ENCODE measurements at regions not wholly inside any gene's neighbourhood (a gene's known extent, or its start where the extent isn't known, plus 50 kb on each side); places are given as distances from the start of the nearest gene placed in this dataset.

DNA sequence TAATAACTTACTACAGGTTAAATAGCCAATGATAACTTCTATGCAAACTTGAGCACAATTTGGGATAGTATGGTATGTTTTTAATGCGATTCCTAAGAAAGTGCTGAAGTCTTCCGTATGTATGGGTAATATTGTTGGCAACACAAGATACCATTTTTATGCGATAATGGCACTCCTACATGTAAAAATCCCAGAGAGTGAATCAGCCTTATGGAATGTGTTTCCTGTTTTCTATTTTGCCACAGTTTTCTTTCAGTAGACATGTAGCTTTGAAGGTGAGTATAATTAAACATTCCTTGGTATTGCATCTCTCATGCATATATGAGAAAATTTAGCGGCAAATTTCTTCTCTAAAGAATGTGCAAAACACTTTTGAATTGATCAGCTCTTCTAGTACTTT lies 396.8 kb upstream of the AZI2 start:
- TF ChIP-seq EP300 (IDR thresholded peaks at IDR 0.05; ENCODE audit: borderline replicate concordance in 1 of 2, low read depth in 2 of 2, low read length in 2 of 2) (no peak), RAD21 (IDR thresholded peaks at IDR 0.05 in 1 of 2, conservative IDR thresholded peaks at IDR 0.05 in 1 of 2; ENCODE audit: low read depth in 2 of 2, low read length in 2 of 2) (no peak), SP1 (IDR thresholded peaks at IDR 0.05; ENCODE audit: low read depth, low read length) (no peak), CREB1 (IDR thresholded peaks at IDR 0.05) (no peak)
- TF ChIP-seq, protein P1, sequence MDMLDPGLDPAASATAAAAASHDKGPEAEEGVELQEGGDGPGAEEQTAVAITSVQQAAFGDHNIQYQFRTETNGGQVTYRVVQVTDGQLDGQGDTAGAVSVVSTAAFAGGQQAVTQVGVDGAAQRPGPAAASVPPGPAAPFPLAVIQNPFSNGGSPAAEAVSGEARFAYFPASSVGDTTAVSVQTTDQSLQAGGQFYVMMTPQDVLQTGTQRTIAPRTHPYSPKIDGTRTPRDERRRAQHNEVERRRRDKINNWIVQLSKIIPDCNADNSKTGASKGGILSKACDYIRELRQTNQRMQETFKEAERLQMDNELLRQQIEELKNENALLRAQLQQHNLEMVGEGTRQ (IDR thresholded peaks at IDR 0.05; ENCODE audit: low read length): no peak

All from H1 (cell line).